GM12873 (cell line): ENCODE measurements at regions not wholly inside any gene's neighbourhood (a gene's known extent, or its start where the extent isn't known, plus 50 kb on each side); places are given as distances from the start of the nearest gene placed in this dataset.

Source experiments
- CTCF ChIP-seq: IDR thresholded peaks from 2 replicates; pipeline ENCODE4 v1.5.1; 2012; ENCODE audit warnings: low read depth, mild to moderate bottlenecking, moderate library complexity, low read length, control low read depth; ENCODE audit not compliant: insufficient read depth; ENCODE audit errors: missing control alignments

DNA sequence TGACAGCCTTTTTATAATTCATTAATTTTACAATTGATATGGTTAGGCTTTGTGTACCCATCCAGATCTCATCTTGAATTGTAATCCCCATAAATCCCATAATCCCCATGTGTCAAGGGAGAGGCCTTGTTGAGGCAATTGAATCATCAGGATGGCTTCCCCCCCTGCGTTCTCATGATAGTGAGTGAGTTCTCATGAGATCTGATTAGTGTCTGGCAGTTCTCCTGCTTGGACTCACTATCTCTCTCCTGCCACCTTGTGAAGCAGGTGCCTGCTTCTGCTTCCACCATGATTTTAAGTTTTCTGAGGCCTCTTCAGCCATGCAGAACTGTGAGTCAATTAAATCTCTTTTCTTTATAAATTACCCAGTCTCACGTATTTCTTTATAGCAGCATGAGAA, 165.7 kb upstream of the GNAI1 start:
- no peak for TF ChIP-seq CTCF

GRCh38 chr7:79968077-79968648, 166.5 kb upstream of the GNAI1 start:
- no peak for TF ChIP-seq CTCF

- no peak for TF ChIP-seq CTCF
Measured at GRCh38 chr7:79965946-79966345, 168.7 kb upstream of the GNAI1 start.

- TF ChIP-seq CTCF: no peak
Measured at GRCh38 chr7:79964463-79964862, 170.2 kb upstream of the GNAI1 start.

DNA sequence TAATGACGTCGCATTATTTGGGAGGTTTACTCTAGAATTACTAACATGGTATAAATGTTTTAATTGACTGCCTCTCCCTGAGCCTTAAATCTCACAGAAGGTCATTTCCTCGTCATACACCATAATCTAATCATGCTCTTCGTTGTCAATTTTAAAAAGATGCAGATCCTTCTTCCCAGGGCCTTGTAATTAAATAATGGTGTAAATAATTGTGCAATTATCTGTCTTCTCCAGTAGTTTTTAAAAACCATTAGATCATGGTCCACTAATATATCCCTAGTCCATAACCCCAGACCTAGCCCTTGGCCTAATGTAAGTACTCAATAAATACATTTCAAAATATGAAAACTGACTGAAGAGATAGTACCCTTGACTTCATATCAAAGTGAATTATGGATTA, 181.5 kb upstream of the GNAI1 start:
- no peak for TF ChIP-seq CTCF

DNA sequence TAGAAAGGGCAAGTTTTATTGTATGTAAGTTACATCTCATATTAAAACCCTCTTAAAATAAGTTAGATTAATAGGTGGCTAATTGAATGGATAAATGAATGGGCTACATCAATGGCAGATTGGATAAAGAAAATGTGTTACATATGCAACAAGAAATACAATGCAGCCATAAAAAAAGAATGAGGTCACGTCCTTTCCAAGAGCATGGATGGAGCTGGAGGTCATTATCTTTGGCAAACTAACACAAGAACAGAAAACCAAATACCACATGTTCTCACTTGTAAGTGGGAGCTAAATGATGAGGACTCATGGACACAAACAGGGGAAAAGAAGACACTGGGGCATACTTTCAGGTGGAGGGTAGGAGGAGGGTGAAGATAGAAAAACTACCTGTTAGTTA, 182.2 kb upstream of the GNAI1 start:
- no peak for TF ChIP-seq CTCF

DNA sequence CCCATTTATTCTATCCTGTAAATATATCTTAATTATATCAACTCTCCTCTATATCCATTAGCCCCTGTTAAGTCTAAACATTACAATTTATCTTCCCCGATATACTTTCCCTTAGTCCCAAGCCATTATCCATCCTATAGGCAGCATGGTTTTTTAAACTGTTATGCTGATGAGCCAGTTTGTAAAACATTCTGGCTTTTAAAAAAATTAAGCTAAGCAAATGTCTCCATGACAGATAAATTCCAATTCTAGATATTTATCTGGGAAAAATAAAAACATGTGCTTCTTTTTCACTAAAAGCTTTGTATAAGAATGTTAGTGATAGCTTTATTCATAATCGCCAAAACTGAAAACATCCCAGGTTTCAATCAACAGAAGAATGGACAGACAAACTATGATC, 183.2 kb upstream of the GNAI1 start:
- no peak for TF ChIP-seq CTCF

DNA sequence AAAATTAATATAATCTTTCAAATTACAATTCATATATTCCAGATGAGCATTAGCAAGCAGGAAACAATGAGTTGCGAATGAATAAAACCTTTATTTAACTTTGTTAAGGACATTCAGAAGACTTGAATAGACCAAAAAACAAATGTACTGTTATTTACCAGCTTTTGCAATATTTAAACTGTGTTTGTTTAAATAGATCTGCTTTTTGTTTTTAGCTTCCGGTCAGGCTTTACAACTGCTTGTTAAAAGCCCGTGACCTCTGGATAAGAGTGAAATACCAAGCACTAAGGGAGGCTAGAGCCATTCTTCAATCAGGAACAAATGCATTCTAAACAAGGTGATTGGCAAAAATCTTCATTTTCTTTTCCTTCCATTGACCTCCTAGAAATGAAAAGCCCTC, 184.9 kb upstream of the GNAI1 start:
- TF ChIP-seq CTCF: no peak
